GM12891 (cell line): ENCODE measurements at regions not wholly inside any gene's neighbourhood (a gene's known extent, or its start where the extent isn't known, plus 50 kb on each side); places are given as distances from the start of the nearest gene placed in this dataset.

Source experiments
- PAX5 ChIP-seq: IDR thresholded peaks from 2 replicates; pipeline ENCODE4 v1.6.1; 2011; ENCODE audit warnings: low read length, moderate library complexity, mild to moderate bottlenecking; ENCODE audit not compliant: insufficient read depth, severe bottlenecking
- POLR2A ChIP-seq: IDR thresholded peaks from 2 replicates; pipeline ENCODE4 v1.6.1; 2011; ENCODE audit warnings: low read depth, low read length, control low read depth
- POLR2AphosphoS5 ChIP-seq: IDR thresholded peaks from 2 replicates; pipeline ENCODE4 v1.6.1; 2011; ENCODE audit warnings: low read depth, low read length, control low read depth
- POU2F2 ChIP-seq: IDR thresholded peaks from 2 replicates; pipeline ENCODE4 v1.6.1; 2011; ENCODE audit warnings: low read depth, mild to moderate bottlenecking, control low read depth, low read length, moderate library complexity
- SPI1 ChIP-seq: IDR thresholded peaks from 2 replicates; pipeline ENCODE4 v1.6.1; 2011; ENCODE audit warnings: low read depth, low read length, control low read depth
- TAF1 ChIP-seq: IDR thresholded peaks from 2 replicates; pipeline ENCODE4 v1.6.1; 2011; ENCODE audit warnings: low read depth, low read length, control low read depth

DNA sequence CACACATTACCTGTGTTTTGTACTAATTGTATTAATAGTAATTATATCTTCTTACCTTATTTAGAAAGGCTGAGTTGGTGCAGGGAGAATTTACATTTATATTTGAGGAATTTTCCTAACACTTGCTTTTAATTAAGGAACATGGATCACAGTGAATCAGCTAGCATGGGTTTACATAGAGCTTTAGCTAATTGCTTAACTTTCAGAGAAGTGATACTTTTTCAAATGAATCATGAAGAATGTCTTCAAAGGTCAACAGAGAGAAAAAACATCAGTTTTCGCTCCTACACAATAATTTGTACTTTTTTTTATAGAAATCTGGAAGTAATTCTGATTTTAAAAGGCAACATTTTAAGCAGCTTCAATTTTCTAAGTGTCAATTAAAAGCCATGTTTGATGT lies 195.0 kb upstream of the HEY2 start:
- TF ChIP-seq POLR2AphosphoS5 (no peak), POU2F2 (no peak), POLR2A (no peak), TAF1 (no peak), SPI1 (no peak), PAX5 (no peak)
